GM23248 (cell line): ENCODE measurements at regions not wholly inside any gene's neighbourhood (a gene's known extent, or its start where the extent isn't known, plus 50 kb on each side); places are given as distances from the start of the nearest gene placed in this dataset.

Experiments
- DNase-seq: peaks from one replicate; pipeline ENCODE4 v3.0.0-alpha.2; 2015
- H2AFZ ChIP-seq: fragments of 200-600 bp; sonication (generic); 2 replicates; pipeline ENCODE4 v1.6.1; 2016; ENCODE audit warnings: antibody characterized with exemption
- H3F3A ChIP-seq: fragments of 200-600 bp; sonication (generic); 2 replicates; pipeline ENCODE4 v1.6.1; 2016; ENCODE audit warnings: mild to moderate bottlenecking, antibody characterized with exemption, mixed run types; ENCODE audit not compliant: insufficient read depth
- H3K27ac ChIP-seq: fragments of 200-600 bp; sonication (generic); 2 replicates; pipeline ENCODE4 v1.5.1; 2016; ENCODE audit warnings: mild to moderate bottlenecking
- H3K27me3 ChIP-seq: fragments of 200-600 bp; sonication (generic); replicated peaks from 2 replicates; pipeline ENCODE4 v1.6.1; 2016; ENCODE audit warnings: mild to moderate bottlenecking; ENCODE audit not compliant: insufficient read depth
- H3K36me3 ChIP-seq: fragments of 200-600 bp; sonication (generic); 2 replicates; pipeline ENCODE4 v1.6.1; 2016; ENCODE audit warnings: low read depth, mild to moderate bottlenecking
- H3K4me1 ChIP-seq: fragments of 200-600 bp; sonication (generic); 2 replicates; pipeline ENCODE4 v1.6.1; 2016; ENCODE audit warnings: mild to moderate bottlenecking; ENCODE audit not compliant: insufficient read depth
- H3K4me2 ChIP-seq: fragments of 200-600 bp; sonication (generic); one replicate; pipeline ENCODE4 v1.6.1; 2016; ENCODE audit warnings: mild to moderate bottlenecking; ENCODE audit not compliant: unreplicated experiment
- H3K4me3 ChIP-seq: fragments of 200-600 bp; sonication (generic); 2 replicates; pipeline ENCODE4 v1.5.1; 2016; ENCODE audit warnings: mild to moderate bottlenecking
- H3K79me2 ChIP-seq: fragments of 200-600 bp; sonication (generic); 2 replicates; pipeline ENCODE4 v1.6.1; 2016; ENCODE audit warnings: mild to moderate bottlenecking; ENCODE audit not compliant: insufficient read depth
- H3K9ac ChIP-seq: fragments of 200-600 bp; sonication (generic); 2 replicates; pipeline ENCODE4 v1.6.1; 2016; ENCODE audit warnings: mild to moderate bottlenecking
- H3K9me2 ChIP-seq: fragments of 200-600 bp; sonication (generic); 2 replicates; pipeline ENCODE4 v1.6.1; 2016; ENCODE audit warnings: mixed run types, mild to moderate bottlenecking, moderate library complexity; ENCODE audit not compliant: insufficient read depth
- H3K9me3 ChIP-seq: fragments of 200-600 bp; sonication (generic); one replicate; pipeline ENCODE4 v1.6.1; 2017; ENCODE audit warnings: low read depth
- H4K20me1 ChIP-seq: fragments of 200-600 bp; sonication (generic); 2 replicates; pipeline ENCODE4 v1.6.0; 2016; ENCODE audit not compliant: insufficient read depth
- EZH2 ChIP-seq: fragments of 200-600 bp; sonication (generic); IDR thresholded peaks from 2 replicates; pipeline ENCODE4 v1.6.1; 2018; ENCODE audit warnings: antibody characterized with exemption, mild to moderate bottlenecking; ENCODE audit not compliant: insufficient read depth, poor library complexity, severe bottlenecking
- EZH2phosphoT487 ChIP-seq: fragments of 200-600 bp; sonication (generic); IDR thresholded peaks from 2 replicates; pipeline ENCODE4 v1.6.1; 2018; ENCODE audit warnings: antibody characterized with exemption, moderate library complexity, mild to moderate bottlenecking, low read depth; ENCODE audit not compliant: insufficient read depth
- WGBS, 2 experiments: methylation state at CpG; one replicate each; pipeline ENCODE4 v1.1.6; 2015 to 2017; ENCODE audit warnings: low lambda C conversion rate in 2 of 2, low coverage in 1 of 2; ENCODE audit errors: missing lambda C conversion rate in 2 of 2; 5-methylcytosine and 5-hydroxymethylcytosine counted together
- in situ Hi-C: fragments of 300-500 bp; cut with MboI; formaldehyde crosslinking; loops from 2 replicates; pipeline ENCODE4 v1.15.0; 2020

GRCh38 chr6:135791441-135791840 is 60.1 kb upstream of the PDE7B start:
- Histone ChIP-seq H3F3A (no peaks in the 10 kb centered on the region), H3K4me1 (no peaks in the 10 kb centered on the region), H3K4me2 (no peak overlapping the region), H3K36me3 (no peaks in the 10 kb centered on the region), H3K79me2 (no peaks in the 10 kb centered on the region), H3K9ac (no peak overlapping the region), H3K27ac (no peak overlapping the region), H3K9me3 (no peaks in the 10 kb centered on the region), H3K27me3 (no peaks in the 10 kb centered on the region), H2AFZ (no peak overlapping the region), H3K9me2 (no peaks in the 10 kb centered on the region), H3K4me3 (no peak overlapping the region), H4K20me1 (no peaks in the 10 kb centered on the region)
- WGBS, 2 experiments, result 75 to 82% methylated on average over 4 of the region's 4 CpGs
- in situ Hi-C loops, result no loop called here
- TF ChIP-seq EZH2phosphoT487 (no peak), EZH2 (no peak)
- DNase-seq, result no peak

DNA sequence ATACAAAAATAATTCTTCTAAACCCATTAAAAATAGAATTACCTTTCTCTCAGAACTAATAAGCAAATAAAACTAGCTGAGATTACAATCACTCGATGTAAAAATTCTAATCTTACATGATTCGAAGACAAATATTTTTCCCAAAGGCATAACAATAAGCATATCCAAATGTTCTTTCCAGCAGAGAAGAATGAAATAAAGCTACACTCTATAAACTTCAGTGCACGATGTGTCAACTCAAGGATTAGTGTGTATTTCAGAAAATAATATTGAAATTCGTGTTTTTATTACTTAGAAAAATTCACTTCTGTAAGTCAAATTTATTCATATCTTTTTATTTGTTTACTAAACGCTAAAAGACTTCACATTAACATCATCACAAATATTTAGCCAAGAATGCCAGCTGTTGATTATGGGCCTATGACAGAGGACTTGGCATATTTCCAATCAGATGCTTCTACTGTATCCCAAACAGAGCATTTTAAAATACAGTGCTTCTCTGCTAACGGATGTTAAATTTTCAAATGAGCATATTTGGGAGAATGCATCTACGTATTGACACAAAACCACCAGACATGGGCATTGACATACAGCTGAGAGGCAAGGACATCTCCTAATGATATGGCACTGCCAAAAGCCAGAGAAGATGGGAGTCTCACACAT is 54.7 kb upstream of the PDE7B start:
- H3K36me3 ChIP-seq, result no peaks in the 10 kb centered on the region

DNA sequence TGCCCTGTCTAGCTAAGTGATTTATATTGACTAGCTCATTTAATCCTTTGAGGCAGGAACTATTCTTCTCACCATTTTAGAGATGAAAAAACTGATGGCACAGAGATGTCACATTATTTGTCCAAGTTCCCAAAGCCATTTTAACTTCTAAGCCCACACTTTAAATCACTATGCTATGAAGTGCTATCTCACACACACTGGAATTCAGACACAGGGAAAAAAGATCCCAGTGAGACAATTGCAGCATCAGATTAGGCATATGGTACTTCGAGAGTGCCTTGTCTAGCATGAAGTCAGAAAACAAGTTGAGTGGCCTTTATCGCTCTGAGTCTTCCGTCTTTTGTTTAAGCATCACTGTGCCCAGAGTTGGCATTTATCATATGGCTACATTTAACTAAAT is 54.1 kb upstream of the PDE7B start:
- Histone ChIP-seq H4K20me1 (no peaks in the 10 kb centered on the region), H2AFZ (no peak overlapping the region), H3K36me3 (no peaks in the 10 kb centered on the region), H3F3A (no peaks in the 10 kb centered on the region), H3K4me1 (no peaks in the 10 kb centered on the region), H3K9me2 (no peaks in the 10 kb centered on the region), H3K9ac (no peak overlapping the region), H3K27ac (no peak overlapping the region), H3K79me2 (no peaks in the 10 kb centered on the region), H3K9me3 (no peaks in the 10 kb centered on the region), H3K4me3 (no peak overlapping the region), H3K27me3 (no peaks in the 10 kb centered on the region), H3K4me2 (no peak overlapping the region)
- no peak for DNase-seq
- in situ Hi-C loops, result no loop called here
- 79% methylated on average over 3 of the region's 3 CpGs for WGBS, 2 experiments
- TF ChIP-seq EZH2phosphoT487 (no peak), EZH2 (no peak)

More for the DNA sequence above, 54.7 kb upstream of the PDE7B start:
- no peak overlapping the region for H3K27ac ChIP-seq
- in situ Hi-C loops, result no loop called here
- H3K4me2 ChIP-seq, result no peak overlapping the region
- no peaks in the 10 kb centered on the region for H3K27me3 ChIP-seq
- H2AFZ ChIP-seq, result no peak overlapping the region
- no peak overlapping the region for H3K9ac ChIP-seq
- H3K9me3 ChIP-seq, result no peaks in the 10 kb centered on the region
- no peaks in the 10 kb centered on the region for H3K4me1 ChIP-seq
- 24 to 25% methylated on average over 7 of the region's 7 CpGs for WGBS, 2 experiments
- TF ChIP-seq EZH2phosphoT487 (no peak), EZH2 (no peak)
- H3K79me2 ChIP-seq, result no peaks in the 10 kb centered on the region
- H3K4me3 ChIP-seq, result no peak overlapping the region
- H3K9me2 ChIP-seq, result no peaks in the 10 kb centered on the region
- H4K20me1 ChIP-seq, result no peaks in the 10 kb centered on the region
- DNase-seq, result peak; percentile 14
- no peaks in the 10 kb centered on the region for H3F3A ChIP-seq

- no peaks in the 10 kb centered on the region for H3F3A ChIP-seq
- no peaks in the 10 kb centered on the region for H4K20me1 ChIP-seq
- 84 to 92% methylated on average over 4 of the region's 4 CpGs for WGBS, 2 experiments
- H3K27me3 ChIP-seq, result no peaks in the 10 kb centered on the region
- no peak overlapping the region for H3K27ac ChIP-seq
- in situ Hi-C loops, result no loop called here
- H3K4me3 ChIP-seq, result no peak overlapping the region
- H3K36me3 ChIP-seq, result no peaks in the 10 kb centered on the region
- no peak overlapping the region for H2AFZ ChIP-seq
- no peaks in the 10 kb centered on the region for H3K4me1 ChIP-seq
- no peaks in the 10 kb centered on the region for H3K9me3 ChIP-seq
- no peak for DNase-seq
- no peaks in the 10 kb centered on the region for H3K79me2 ChIP-seq
- no peaks in the 10 kb centered on the region for H3K9me2 ChIP-seq
- no peak for TF ChIP-seq EZH2phosphoT487
- TF ChIP-seq EZH2, result no peak
- no peak overlapping the region for H3K4me2 ChIP-seq
- H3K9ac ChIP-seq, result no peak overlapping the region
Measured at GRCh38 chr6:135798751-135799515, 52.6 kb upstream of the PDE7B start.
